Fibroblast of the conjunctiva (primary cell): ENCODE measurements at regions not wholly inside any gene's neighbourhood (a gene's known extent, or its start where the extent isn't known, plus 50 kb on each side); places are given as distances from the start of the nearest gene placed in this dataset.

Experiments used
- DNase-seq: peaks from one replicate; pipeline ENCODE4 v3.0.0-alpha.2; 2010; ENCODE audit warnings: low read depth

DNA sequence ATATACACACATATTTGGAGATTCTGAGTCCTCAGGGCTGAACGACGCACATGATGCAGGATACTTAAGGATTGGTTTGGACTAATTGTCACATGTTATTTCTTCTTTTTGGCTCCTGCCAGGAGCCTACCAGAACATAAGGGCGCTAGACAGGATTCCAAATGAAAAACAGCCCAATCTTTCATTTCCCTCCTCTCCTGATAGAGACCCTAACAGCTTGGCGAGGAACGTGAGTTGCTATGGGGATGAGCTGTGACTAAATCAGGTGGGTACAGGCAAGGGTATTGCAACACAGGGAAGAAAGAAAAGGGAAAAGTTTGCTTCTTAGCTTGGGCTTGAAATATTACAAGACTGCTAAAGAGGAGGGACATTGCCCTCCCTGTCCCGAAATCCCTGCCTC, 109.9 kb downstream of the AIPL1 start:
- no peak for DNase-seq

DNA sequence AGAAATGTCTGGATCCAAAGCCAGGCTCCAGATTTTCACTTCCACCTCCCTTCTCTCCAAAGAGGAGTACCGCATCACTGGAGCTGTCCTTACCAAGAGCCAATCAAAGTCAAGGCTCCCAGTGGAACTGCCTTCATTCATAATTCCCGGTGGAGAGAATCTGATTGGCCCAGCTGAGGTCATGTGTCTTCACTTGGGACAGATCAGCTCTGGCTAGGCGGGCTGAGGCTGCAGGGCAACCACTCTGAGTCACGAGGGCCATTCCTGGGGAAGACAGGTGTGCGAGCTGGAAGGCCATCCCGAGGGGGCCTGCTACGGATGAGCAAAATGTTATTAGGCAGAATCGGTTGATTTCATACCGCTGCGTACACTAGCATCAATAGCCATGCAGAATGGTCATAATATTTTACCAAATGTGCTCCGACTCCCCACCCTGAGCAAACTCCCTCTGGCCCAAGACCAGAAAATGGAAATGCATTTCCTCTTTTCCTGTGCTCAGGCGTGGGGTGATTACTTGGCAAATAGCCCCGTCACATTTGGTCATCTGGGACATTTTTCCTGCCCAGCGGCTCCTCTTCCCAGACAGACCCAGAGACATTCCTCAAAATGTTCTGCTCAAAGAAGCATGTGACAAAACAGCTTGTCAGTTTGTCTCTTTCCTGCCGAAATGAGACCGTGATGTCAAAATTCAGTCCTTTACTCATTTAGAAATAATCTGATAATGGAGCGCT, 111.1 kb downstream of the AIPL1 start:
- no peak for DNase-seq

- DNase-seq, result no peak
These were observed 112.6 kb downstream of the AIPL1 start for GRCh38 chr17:6322316-6322715.

GRCh38 chr17:6314311-6314710, 120.6 kb downstream of the AIPL1 start:
- no peak for DNase-seq

- no peak for DNase-seq
These were observed 121.1 kb downstream of the AIPL1 start for GRCh38 chr17:6313835-6314234.

GRCh38 chr17:6306820-6307219, 128.1 kb downstream of the AIPL1 start:
- no peak for DNase-seq

- no peak for DNase-seq
These were observed 129.1 kb downstream of the AIPL1 start for GRCh38 chr17:6305613-6306360.

DNA sequence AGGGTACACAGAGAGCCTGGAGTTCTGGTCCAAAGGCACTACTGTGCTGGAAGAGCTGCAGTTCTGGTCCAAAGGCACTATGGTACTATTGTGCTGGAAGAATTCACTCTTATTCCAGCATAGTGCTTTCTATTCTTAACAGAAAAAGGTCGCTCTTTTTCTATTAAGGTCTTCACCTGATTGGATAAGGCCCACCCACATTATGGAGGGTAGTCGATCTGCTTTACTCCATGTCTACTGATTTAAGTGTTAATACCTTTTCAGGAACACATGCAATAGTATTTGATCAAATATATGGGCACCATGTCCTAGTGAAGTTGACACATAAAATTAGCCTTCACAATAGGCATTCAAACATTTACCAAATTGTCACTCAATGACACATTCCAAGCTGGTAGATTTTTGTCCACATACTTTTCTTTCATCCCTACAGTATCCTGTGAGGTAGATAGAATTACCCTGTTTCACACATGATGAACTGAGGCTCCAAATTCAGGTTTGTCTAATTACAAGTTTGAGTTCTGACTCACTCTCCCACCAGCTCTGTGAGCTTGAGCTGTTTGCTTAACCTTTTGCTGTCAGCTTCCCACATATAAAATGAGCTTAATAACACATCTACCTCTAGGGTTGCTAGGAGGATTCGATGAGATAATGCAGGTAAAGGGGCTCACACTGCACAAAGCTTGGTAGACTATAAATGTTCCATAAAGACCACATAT, 129.9 kb downstream of the AIPL1 start:
- DNase-seq, result no peak

GRCh38 chr17:6303664-6304063, 131.3 kb downstream of the AIPL1 start:
- DNase-seq, result no peak

DNA sequence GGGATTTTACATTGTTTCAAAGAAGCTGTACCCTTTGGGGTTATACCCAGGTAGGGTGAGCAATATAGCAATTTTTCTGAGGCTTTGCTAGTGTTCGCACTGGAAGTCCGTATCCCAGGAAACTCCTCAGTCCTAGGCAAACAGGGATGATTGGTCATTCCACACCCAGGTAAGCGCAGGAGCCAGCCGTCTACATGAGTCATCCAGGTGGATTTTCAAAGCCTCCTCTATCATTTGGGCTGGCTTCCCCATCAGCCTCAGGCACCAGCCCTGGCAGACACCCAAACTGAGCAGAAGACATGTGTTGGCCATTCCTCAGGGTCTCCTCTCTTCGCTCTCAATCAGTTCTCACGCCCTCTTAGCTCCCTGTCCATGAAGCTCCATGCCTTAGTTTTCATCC, 135.6 kb downstream of the AIPL1 start:
- no peak for DNase-seq

DNA sequence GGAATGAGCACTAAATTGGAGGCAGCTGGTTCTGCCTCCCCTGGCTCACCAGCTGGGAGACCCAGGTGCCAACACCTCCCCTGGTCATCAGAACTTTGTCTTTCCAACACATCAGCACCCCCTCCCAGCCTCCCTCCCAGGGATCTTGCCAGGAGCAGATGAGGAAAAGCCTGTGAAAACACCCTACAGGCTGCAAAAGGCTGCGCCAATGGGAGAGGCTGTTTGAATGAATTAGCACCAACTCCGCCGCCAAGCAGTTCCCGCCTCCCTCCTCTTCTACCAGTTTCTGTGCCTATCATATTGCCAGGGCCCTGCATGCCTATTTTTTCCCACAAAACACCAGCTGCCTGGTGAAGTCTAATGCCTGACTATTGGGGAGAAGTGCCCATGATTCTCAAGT, 137.0 kb downstream of the AIPL1 start:
- DNase-seq, result no peak

DNA sequence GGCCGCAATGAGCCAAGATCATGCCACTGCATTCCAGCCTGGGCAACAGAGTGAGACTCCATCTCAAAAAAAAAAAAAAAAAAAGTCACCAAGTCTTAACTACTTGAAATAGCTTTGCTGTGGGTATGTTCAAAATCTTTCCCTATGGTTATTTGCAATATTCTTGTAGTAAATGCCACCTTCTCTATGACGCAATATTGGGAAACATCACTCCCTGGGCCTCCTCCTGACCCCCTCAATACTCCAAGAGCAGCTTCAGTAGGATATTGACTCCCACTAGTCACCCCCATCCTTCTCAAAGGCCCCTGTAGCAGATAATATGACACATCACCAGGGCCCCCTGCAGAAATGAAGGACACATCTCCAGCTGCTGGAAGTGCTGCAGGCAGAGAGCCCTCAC, 137.8 kb downstream of the AIPL1 start:
- DNase-seq, result no peak

GRCh38 chr17:6290488-6291196, 144.3 kb downstream of the AIPL1 start:
- no peak for DNase-seq

DNA sequence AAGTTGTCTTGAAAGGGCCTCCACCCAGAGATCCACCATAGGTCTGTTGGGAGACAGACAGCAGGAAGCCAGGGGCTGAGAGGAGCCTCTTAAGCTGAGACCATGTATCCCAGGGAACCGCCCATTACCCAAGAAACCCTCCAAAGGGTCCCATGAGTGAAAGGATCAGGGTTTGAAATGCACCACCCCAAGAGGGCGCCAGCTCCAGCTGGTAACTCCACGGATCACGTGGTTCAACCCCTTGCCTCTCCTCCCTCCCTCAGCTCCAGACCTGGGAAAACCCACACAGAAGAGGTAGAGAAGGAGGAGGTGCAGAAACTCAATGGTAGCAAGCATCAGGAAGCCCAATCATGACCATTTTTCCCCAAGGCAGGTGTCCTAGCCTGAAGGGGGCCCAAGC, 148.7 kb downstream of the AIPL1 start:
- no peak for DNase-seq

DNA sequence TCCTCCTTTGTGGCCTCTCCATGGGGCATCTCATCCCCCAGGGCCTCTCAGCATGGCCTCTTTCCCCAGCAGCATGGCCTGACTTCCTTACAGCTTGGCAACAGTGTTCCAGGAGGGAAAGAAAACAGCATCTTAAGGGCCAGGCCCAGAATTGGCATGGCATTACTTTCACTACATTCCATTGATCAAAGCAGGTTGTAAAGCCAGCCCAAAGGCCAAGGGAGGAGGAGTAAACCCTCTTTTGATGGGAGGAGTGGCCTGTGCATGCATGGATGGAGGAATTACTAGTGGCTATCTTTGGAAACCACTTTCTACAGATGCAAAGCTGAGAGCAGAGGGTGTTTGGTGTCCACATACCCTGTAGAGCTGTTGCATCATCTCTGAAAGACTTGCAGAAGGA, 149.4 kb downstream of the AIPL1 start:
- no peak for DNase-seq

GRCh38 chr17:6279659-6280058, 155.3 kb downstream of the AIPL1 start:
- no peak for DNase-seq

GRCh38 chr17:6278376-6278775, 156.5 kb downstream of the AIPL1 start:
- no peak for DNase-seq

GRCh38 chr17:6276711-6277110, 158.2 kb downstream of the AIPL1 start:
- DNase-seq, result no peak

- no peak for DNase-seq
These were observed 160.6 kb downstream of the AIPL1 start for GRCh38 chr17:6274310-6274709.

GRCh38 chr17:6269478-6269877, 165.4 kb downstream of the AIPL1 start:
- no peak for DNase-seq

DNA sequence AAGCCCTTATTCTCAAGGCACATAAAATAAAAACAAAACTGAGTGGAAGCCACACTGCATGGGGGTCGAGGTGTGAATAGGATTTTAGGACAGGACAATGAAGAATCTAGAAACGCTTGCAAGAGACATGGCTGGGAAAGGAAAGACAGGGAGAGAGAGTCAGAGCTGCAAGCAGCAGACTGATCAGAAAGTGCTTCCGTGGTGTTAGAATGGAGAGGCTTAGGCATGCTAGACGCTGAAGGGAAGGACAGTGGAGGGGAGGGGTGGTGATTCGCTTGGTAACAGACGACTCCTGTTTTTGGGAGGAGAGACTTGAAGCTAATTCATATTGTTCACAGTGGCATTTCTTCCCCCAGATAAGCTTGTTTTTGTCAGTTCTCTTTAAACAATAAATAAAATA, 173.5 kb downstream of the AIPL1 start:
- DNase-seq, result no peak

- no peak for DNase-seq
These were observed 175.0 kb downstream of the AIPL1 start for GRCh38 chr17:6259899-6260298.

DNA sequence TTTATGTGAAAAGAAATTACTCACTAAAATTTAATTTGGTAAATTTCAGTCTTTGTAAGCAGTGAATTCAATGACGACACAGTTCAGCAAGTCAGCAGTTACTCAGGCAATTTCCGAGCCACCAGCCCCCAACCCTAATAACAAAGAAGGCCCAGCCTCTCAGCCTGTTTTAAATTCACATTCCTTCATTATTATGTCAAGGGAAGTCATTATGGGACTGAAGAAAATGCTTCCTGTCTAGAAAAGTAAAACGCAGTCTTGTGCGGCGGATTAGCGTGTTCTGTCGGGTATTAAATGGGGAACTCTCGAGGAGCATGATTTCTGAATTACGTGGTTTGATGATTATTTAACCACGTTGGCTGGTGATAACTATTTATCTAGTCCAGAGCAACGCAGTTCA, 177.6 kb downstream of the AIPL1 start:
- DNase-seq, result no peak
